HepG2 (cell line): ENCODE measurements at regions not wholly inside any gene's neighbourhood (a gene's known extent, or its start where the extent isn't known, plus 50 kb on each side); places are given as distances from the start of the nearest gene placed in this dataset.
"Not testable (repeated sequence)": the region's sequence is repeated elsewhere in the genome, so short reads cannot be mapped to it uniquely, and the experiment has no call there.

Experiments
- AGO1 ChIP-seq: fragments of 200-400 bp; formaldehyde crosslinking; IDR thresholded peaks from 2 replicates; pipeline ENCODE4 v1.6.1; 2017; ENCODE audit warnings: mild to moderate bottlenecking, low read depth, low read length, moderate library complexity; ENCODE audit not compliant: poor library complexity, severe bottlenecking
- AGO2 ChIP-seq: fragments of 200-400 bp; formaldehyde crosslinking; optimal IDR thresholded peaks from 2 replicates; pipeline ENCODE3; 2017; ENCODE audit warnings: mild to moderate bottlenecking, low read depth, low read length, moderate library complexity
- MED8 ChIP-seq: sonication (generic); formaldehyde crosslinking; IDR thresholded peaks from 2 replicates; pipeline ENCODE4 v1.8.1; 2023; ENCODE audit warnings: mild to moderate bottlenecking, missing genetic modification reagents; ENCODE audit not compliant: insufficient replicate concordance
- NR2C2 ChIP-seq: sonication (generic); formaldehyde crosslinking; IDR thresholded peaks from 2 replicates; pipeline ENCODE4 v1.4.0; 2020; ENCODE audit warnings: missing genetic modification reagents, mild to moderate bottlenecking, moderate library complexity, borderline replicate concordance
- SETDB1 ChIP-seq: sonication (generic); formaldehyde crosslinking; IDR thresholded peaks from 2 replicates; pipeline ENCODE4 v1.5.1; 2020; ENCODE audit warnings: missing genetic modification reagents, mild to moderate bottlenecking, borderline replicate concordance
- ZNF768 ChIP-seq: sonication (generic); formaldehyde crosslinking; IDR thresholded peaks from 2 replicates; pipeline ENCODE4 v1.4.0; 2020; ENCODE audit warnings: missing genetic modification reagents
- TF ChIP-seq, protein P1 (sequence below): sonication (generic); formaldehyde crosslinking; IDR thresholded peaks from 2 replicates; pipeline ENCODE4 v1.8.1; 2023; ENCODE audit warnings: mild to moderate bottlenecking, inconsistent platforms, moderate library complexity, missing genetic modification reagents, borderline replicate concordance

- not testable (repeated sequence) for TF ChIP-seq ZNF768; NR2C2; AGO2; MED8 (CRISPR knock-in tag); SETDB1 (CRISPR knock-in tag); AGO1
- TF ChIP-seq, protein P1, sequence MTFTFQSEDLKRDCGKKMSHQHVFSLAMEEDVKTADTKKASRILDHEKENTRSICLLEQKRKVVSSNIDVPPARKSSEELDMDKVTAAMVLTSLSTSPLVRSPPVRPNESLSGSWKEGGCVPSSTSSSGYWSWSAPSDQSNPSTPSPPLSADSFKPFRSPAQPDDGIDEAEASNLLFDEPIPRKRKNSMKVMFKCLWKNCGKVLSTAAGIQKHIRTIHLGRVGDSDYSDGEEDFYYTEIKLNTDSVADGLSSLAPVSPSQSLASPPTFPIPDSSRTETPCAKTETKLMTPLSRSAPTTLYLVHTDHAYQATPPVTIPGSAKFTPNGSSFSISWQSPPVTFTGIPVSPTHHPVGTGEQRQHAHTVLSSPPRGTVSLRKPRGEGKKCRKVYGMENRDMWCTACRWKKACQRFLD = not testable (repeated sequence)
Measured at GRCh38 chr9:39674437-39675210, 319.2 kb downstream of the SPATA31A1 start.
